ENCODE measurements at regions not wholly inside any gene's neighbourhood (a gene's known extent, or its start where the extent isn't known, plus 50 kb on each side); places are given as distances from the start of the nearest gene placed in this dataset.

DNA sequence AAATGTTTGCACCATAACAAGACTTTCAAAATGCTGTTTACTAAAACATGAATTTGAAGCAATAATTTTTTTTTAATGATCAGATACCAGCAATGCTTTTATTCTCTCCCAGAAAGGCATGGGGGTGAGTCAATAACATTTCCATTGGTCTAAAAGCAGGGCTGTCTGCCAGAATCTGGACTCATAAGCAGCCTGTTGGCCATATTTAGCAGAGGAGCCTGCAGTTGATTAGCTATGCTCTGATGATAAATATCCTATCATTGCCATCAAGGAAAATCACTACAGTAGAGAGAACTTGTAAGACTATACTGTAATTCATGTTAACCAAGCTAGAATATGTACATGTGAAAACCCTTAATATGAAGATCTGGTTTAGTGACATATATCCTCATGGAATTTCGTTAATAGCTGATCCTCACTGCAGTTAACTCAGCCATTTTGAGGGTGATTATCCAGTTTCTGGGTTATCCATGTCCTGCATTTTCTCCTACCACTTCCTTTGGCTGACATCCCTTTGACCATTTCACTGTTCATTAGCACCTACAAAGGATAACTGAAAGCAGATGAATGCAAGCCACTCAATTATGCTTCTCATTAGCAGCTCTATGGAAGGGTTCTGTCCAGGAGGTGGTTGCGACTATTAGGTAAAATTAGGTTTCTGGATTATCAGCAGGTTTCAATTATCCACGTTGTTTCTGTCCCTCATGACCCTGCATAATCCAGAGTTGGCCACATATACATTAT, 72.9 kb upstream of the DIAPH2 start:
- DNase-seq (ENCODE audit: insufficient read length, low spot score) (no peak), FAIRE-seq (no peak)

DNA sequence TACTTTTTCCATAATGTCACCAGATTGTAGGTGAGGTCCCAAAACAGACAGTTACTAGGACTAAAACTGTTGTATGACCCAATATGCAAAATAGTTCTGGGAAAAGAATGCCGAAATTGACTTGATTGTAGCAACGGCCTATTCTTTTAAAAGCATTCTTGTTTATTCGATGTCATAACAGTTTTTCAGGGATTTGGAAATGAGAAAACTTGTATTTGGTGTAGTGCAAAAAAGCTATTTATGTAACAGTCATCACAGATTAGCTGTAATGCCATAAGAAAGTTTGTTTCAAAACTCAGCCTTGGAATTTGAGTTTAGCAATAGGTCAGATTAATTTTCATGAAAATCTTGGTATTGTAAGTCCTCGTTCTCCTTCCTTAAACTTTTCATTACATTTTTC, 69.2 kb upstream of the DIAPH2 start:
- no peak for FAIRE-seq
- no peak for DNase-seq (ENCODE audit: insufficient read length, low spot score)

GRCh38 chrX:96619588-96619987, 65.1 kb upstream of the DIAPH2 start:
- DNase-seq (ENCODE audit: insufficient read length, low spot score) (no peak), FAIRE-seq (no peak)

- FAIRE-seq: no peak
Observed at GRCh38 chrX:96621811-96622210, 62.8 kb upstream of the DIAPH2 start.

More at GRCh38 chrX:96621811-96622210, 62.8 kb upstream of the DIAPH2 start:
- DNase-seq (ENCODE audit: insufficient read length, low spot score): no peak
